Omental fat pad (tissue), 3 donors: ENCODE measurements at regions not wholly inside any gene's neighbourhood (a gene's known extent, or its start where the extent isn't known, plus 50 kb on each side); places are given as distances from the start of the nearest gene placed in this dataset.
A peak's percentile ranks its signal among the peaks of the same experiment; 100 is the strongest.

Experiments
- ATAC-seq: fragments of 150-250 bp; one replicate; pipeline ENCODE4 v1.9.1; 2016; ENCODE audit warnings: mild to moderate bottlenecking, moderate library complexity; ENCODE audit not compliant: low FRiP score
- DNase-seq: peaks from one replicate; pipeline ENCODE4 v3.0.0-alpha.2; 2019; ENCODE audit warnings: low spot score
- TF ChIP-seq, protein P1 (sequence below), 3 donors: fragments of 450-650 bp; IDR thresholded peaks; one replicate each; pipeline ENCODE4 v1.5.1; 2016 to 2017; ENCODE audit warnings: antibody characterized with exemption in 3 of 3, mild to moderate bottlenecking in 3 of 3, moderate library complexity in 2 of 3

GRCh38 chr2:190810981-190811587, 69.5 kb upstream of the GLS start:
- TF ChIP-seq, protein P1, sequence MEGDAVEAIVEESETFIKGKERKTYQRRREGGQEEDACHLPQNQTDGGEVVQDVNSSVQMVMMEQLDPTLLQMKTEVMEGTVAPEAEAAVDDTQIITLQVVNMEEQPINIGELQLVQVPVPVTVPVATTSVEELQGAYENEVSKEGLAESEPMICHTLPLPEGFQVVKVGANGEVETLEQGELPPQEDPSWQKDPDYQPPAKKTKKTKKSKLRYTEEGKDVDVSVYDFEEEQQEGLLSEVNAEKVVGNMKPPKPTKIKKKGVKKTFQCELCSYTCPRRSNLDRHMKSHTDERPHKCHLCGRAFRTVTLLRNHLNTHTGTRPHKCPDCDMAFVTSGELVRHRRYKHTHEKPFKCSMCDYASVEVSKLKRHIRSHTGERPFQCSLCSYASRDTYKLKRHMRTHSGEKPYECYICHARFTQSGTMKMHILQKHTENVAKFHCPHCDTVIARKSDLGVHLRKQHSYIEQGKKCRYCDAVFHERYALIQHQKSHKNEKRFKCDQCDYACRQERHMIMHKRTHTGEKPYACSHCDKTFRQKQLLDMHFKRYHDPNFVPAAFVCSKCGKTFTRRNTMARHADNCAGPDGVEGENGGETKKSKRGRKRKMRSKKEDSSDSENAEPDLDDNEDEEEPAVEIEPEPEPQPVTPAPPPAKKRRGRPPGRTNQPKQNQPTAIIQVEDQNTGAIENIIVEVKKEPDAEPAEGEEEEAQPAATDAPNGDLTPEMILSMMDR (IDR thresholded peaks at IDR 0.05) = no peak
- ATAC-seq = no peak

GRCh38 chr2:190811811-190812210, 68.8 kb upstream of the GLS start:
- ATAC-seq (no peak), DNase-seq (no peak)
- TF ChIP-seq, protein P1 (IDR thresholded peaks at IDR 0.05) = no peak

More at GRCh38 chr2:190810981-190811587, 69.5 kb upstream of the GLS start:
- DNase-seq = no peak

GRCh38 chr2:190812506-190813294, 67.9 kb upstream of the GLS start:
- DNase-seq = no peak
- ATAC-seq = peak; percentile 49
- TF ChIP-seq, protein P1 (IDR thresholded peaks at IDR 0.05) = no peak

DNA sequence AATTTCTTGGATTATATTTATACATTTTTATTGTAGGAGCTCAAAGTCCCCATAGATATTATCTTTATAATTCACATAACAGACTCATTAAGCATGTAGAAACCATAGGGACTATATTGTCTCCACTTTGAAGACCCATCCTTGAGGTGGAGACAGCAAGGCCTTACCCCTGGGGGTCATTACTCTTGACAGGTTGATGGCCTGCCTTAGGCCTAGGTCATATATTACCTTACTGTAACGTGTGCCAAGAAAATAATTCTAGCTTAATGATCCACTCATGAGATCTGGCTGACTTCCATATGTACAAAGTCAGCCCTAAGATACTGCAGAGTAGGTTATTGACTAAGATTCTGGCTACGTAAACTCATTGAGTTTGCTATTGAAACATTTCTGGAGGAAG, 65.4 kb upstream of the GLS start:
- ATAC-seq = no peak
- TF ChIP-seq, protein P1 (IDR thresholded peaks at IDR 0.05) = no peak

DNA sequence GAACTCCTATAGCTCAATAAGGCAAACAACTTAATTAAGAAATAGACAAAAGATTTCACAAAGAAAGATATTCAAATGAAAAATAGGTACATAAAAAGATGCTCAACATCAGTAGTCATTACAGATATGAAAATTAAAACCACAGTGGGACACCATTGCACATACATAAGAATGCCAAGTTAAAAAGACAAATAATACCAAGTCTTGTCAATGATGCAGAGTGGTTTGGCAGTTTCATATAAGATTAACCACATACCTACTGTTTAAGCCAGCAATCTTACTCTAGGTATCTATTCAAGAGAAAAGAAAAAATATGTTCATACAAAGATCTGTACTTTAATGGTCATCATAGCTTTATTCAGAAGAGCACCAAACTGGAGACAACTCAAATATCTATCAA, 63.5 kb upstream of the GLS start:
- ATAC-seq (no peak), DNase-seq (no peak)
- TF ChIP-seq, protein P1 (IDR thresholded peaks at IDR 0.05) = no peak

More for the DNA sequence above, 65.4 kb upstream of the GLS start:
- DNase-seq = no peak

GRCh38 chr2:190819840-190820301, 60.8 kb upstream of the GLS start:
- ATAC-seq (peak; percentile 83), DNase-seq (no peak)
- TF ChIP-seq, protein P1 (IDR thresholded peaks at IDR 0.05) = no peak
